B cell (primary cell): ENCODE measurements at regions not wholly inside any gene's neighbourhood (a gene's known extent, or its start where the extent isn't known, plus 50 kb on each side); places are given as distances from the start of the nearest gene placed in this dataset.

Experiments
- ATAC-seq: fragments of 200-7000 bp; cut with Tn5 transposase; one replicate; pipeline ENCODE4 v1.10.0; 2021; ENCODE audit warnings: low read depth, mild to moderate bottlenecking, moderate number of reproducible peaks, moderate library complexity
- CTCF ChIA-PET: fragments of 350-600 bp; sonication (Branson Sonifier 250); formaldehyde crosslinking; loops from one replicate; lab custom pipeline; 2021; ENCODE audit warnings: antibody characterized with exemption, inconsistent platforms; lab: Charles Lee
- POLR2A ChIA-PET: fragments of 350-600 bp; sonication (Branson Sonifier 250); formaldehyde crosslinking; loops from one replicate; lab custom pipeline; 2021; ENCODE audit warnings: antibody characterized with exemption; lab: Charles Lee
- DNase-seq: peaks from one replicate; pipeline ENCODE4 v3.0.0; 2013
- H2AFZ ChIP-seq: 2 replicates; pipeline ENCODE4 v1.6.1; 2012; ENCODE audit warnings: mild to moderate bottlenecking, low read depth, low read length; ENCODE audit not compliant: insufficient read depth, poor library complexity, severe bottlenecking
- H3K27ac ChIP-seq, 2 donors: 1 replicate in 1 of 2; 2 replicates in 1 of 2; pipeline ENCODE4 v1.5.1; 2012 to 2013; ENCODE audit warnings: low read length in 2 of 2, mild to moderate bottlenecking in 2 of 2, moderate library complexity in 1 of 2
- H3K27me3 ChIP-seq, 4 experiments: fragments of 200-600 bp in 1 of 4; sonication (generic) in 1 of 4; replicated peaks in 1 of 4; 1 replicate in 2 of 4; 2 replicates in 2 of 4; pipeline versions ENCODE4 v1.6.1 to v1.7.0; 2013 to 2016; ENCODE audit warnings: low read length in 3 of 4, mild to moderate bottlenecking in 2 of 4, mixed read lengths in 1 of 4, moderate library complexity in 1 of 4; ENCODE audit not compliant: insufficient read depth in 4 of 4, control insufficient read depth in 3 of 4; ENCODE audit errors: control extremely low read depth in 1 of 4
- H3K36me3 ChIP-seq, 2 experiments: replicated peaks in 1 of 2; 1 replicate in 1 of 2; 2 replicates in 1 of 2; pipeline versions ENCODE4 v1.6.1 to v1.7.1; 2013; ENCODE audit warnings: low read length in 1 of 2; ENCODE audit not compliant: insufficient read depth in 2 of 2, control insufficient read depth in 1 of 2; ENCODE audit errors: control extremely low read depth in 1 of 2, extremely low read depth in 1 of 2
- H3K4me1 ChIP-seq, 2 donors: fragments of 200-600 bp in 1 of 2; sonication (generic) in 1 of 2; 1 replicate in 1 of 2; 2 replicates in 1 of 2; pipeline versions ENCODE4 v1.5.1 to v1.6.1; 2013 to 2017; ENCODE audit warnings: low read length in 2 of 2; ENCODE audit not compliant: control insufficient read depth in 2 of 2, insufficient read depth in 2 of 2
- H3K4me2 ChIP-seq: replicated peaks from 2 replicates; pipeline ENCODE3; 2012; ENCODE audit warnings: mild to moderate bottlenecking, low read depth, low read length; ENCODE audit not compliant: poor library complexity, severe bottlenecking
- H3K4me3 ChIP-seq, 5 experiments: fragments of 200-600 bp in 1 of 5; sonication (generic) in 1 of 5; 1 replicate in 3 of 5; 2 replicates in 2 of 5; pipeline versions ENCODE4 v1.5.1 to v1.7.0; 2011 to 2016; ENCODE audit warnings: low read length in 4 of 5, mild to moderate bottlenecking in 4 of 5, low read depth in 2 of 5, control low read depth in 1 of 5, moderate library complexity in 1 of 5; ENCODE audit not compliant: insufficient read depth in 1 of 5; ENCODE audit errors: control extremely low read depth in 1 of 5, extremely low read depth in 1 of 5
- H3K79me2 ChIP-seq: fragments of 200-600 bp; sonication (generic); one replicate; pipeline ENCODE4 v1.6.0; 2016; ENCODE audit warnings: low read length; ENCODE audit not compliant: control insufficient read depth, insufficient read depth
- H3K9ac ChIP-seq: fragments of 200-600 bp; sonication (generic); 2 replicates; pipeline ENCODE4 v1.6.1; 2017; ENCODE audit warnings: mild to moderate bottlenecking, low read length, moderate library complexity
- H3K9me3 ChIP-seq, 3 donors: one replicate each; pipeline versions ENCODE4 v1.6.1 to v1.7.1; 2013; ENCODE audit warnings: low read length in 2 of 3; ENCODE audit not compliant: control insufficient read depth in 2 of 3, insufficient read depth in 1 of 3; ENCODE audit errors: control extremely low read depth in 1 of 3
- H4K20me1 ChIP-seq: 2 replicates; pipeline ENCODE4 v1.6.0; 2012; ENCODE audit warnings: mild to moderate bottlenecking, low read length; ENCODE audit not compliant: insufficient read depth, control insufficient read depth, poor library complexity, severe bottlenecking
- H3K27ac Mint-ChIP-seq: one replicate; pipeline ENCODE4 v1.8.0; 2021; ENCODE audit warnings: mixed read lengths
- H3K27me3 Mint-ChIP-seq: one replicate; pipeline ENCODE4 v1.8.0; 2021; ENCODE audit warnings: mixed read lengths
- H3K4me1 Mint-ChIP-seq: one replicate; pipeline ENCODE4 v1.8.0; 2021; ENCODE audit warnings: mixed read lengths
- H3K4me3 Mint-ChIP-seq: one replicate; pipeline ENCODE4 v1.8.0; 2021; ENCODE audit warnings: mixed read lengths
- H3K9me3 Mint-ChIP-seq: one replicate; pipeline ENCODE4 v1.8.0; 2022; ENCODE audit warnings: mixed read lengths; ENCODE audit not compliant: insufficient read depth
- EZH2 ChIP-seq: IDR thresholded peaks from 2 replicates; pipeline ENCODE4 v1.6.1; 2012; ENCODE audit warnings: borderline replicate concordance, low read depth, mild to moderate bottlenecking, moderate library complexity, low read length; ENCODE audit not compliant: insufficient read depth, poor library complexity, severe bottlenecking
- WGBS: methylation state at CpG from one replicate; pipeline ENCODE4 v1.1.5; 2013; ENCODE audit warnings: missing lambda C conversion rate; ENCODE audit not compliant: insufficient coverage; 5-methylcytosine and 5-hydroxymethylcytosine counted together
- intact Hi-C: fragments of 100-400 bp; cut with micrococcal nuclease; formaldehyde crosslinking; loops from one replicate; pipeline ENCODE4 v1.10.0; 2022
- TF ChIP-seq, protein P1 (sequence below): fragments of 200-600 bp; IDR thresholded peaks from one replicate; pipeline ENCODE4 v1.8.0; 2022; ENCODE audit warnings: antibody characterized with exemption, mild to moderate bottlenecking

DNA sequence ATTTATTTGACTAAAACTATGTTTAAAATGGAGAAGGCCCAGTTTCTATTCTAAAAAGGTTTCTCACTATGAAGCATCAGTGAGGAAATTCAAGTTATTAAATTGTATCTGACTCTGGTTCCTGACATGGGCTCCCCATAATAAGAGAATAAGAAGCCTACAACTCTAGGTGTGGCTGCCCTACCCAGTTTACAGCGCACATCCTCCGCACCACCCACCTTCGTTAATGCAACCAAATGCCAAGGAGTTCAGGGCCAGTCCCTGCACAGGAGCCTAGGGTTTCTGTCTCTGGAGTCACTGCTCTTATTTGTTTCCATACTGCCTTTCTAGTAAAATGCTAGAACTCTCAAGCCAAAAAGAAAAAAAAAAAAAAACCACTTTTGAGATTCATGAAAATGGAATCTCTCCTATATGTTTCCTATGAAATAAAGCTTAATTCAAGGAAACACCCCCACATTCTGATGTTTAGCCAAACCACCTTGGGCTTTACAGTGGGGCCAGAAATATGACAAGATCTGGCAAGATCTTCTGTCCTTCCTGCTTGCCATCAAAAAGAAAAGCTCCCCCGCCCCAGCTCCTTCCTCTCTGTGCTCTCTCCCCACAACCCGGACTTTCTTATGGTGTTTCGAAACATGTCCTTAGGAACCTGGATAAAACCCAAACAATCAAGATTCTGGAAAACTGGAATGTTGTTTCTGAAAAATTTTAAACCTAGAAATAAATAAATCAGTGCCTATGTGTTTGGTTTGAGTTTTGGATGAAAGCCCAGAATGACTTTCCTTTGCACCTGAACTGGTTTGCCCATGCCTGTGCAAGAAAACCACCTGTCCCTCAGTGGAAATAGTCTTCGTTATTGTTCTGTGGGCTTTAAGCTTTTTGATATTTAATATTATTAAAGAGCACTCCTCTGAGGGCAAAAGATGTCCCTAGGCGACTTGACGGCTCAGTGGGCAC is 136.7 kb downstream of the SP3 start:
- Histone ChIP-seq H3K27me3 (peaks cover 0 to 5% (median 0%) of the 10 kb centered on the region in 4 experiments), H3K36me3 (no peaks in the 10 kb centered on the region), H3K9ac (no peak overlapping the region), H3K27ac (no peak overlapping the region), H3K4me2 (no peak overlapping the region), H3K4me1 (no peaks in the 10 kb centered on the region), H3K9me3 (no peaks in the 10 kb centered on the region), H4K20me1 (no peaks in the 10 kb centered on the region), H3K4me3 (no peak overlapping the region), H3K79me2 (no peaks in the 10 kb centered on the region), H2AFZ (no peak overlapping the region)
- ChIA-PET POLR2A (no interaction called here), CTCF (interaction anchor here (0.5 to 0.6 kb wide), 2 partner anchors 60 to 700 kb away, joined by 3 read pairs; no protein-coding TSS in a partner anchor)
- intact Hi-C loops = no loop called here
- ATAC-seq (no peak), DNase-seq (no peak)
- Mint-ChIP-seq H3K4me3 (no peak overlapping the region), H3K9me3 (no peaks in the 10 kb centered on the region), H3K27me3 (peaks cover 10% of the 10 kb centered on the region), H3K27ac (no peak overlapping the region), H3K4me1 (no peaks in the 10 kb centered on the region)
- TF ChIP-seq, protein P1, sequence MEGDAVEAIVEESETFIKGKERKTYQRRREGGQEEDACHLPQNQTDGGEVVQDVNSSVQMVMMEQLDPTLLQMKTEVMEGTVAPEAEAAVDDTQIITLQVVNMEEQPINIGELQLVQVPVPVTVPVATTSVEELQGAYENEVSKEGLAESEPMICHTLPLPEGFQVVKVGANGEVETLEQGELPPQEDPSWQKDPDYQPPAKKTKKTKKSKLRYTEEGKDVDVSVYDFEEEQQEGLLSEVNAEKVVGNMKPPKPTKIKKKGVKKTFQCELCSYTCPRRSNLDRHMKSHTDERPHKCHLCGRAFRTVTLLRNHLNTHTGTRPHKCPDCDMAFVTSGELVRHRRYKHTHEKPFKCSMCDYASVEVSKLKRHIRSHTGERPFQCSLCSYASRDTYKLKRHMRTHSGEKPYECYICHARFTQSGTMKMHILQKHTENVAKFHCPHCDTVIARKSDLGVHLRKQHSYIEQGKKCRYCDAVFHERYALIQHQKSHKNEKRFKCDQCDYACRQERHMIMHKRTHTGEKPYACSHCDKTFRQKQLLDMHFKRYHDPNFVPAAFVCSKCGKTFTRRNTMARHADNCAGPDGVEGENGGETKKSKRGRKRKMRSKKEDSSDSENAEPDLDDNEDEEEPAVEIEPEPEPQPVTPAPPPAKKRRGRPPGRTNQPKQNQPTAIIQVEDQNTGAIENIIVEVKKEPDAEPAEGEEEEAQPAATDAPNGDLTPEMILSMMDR = no peak
- no peak for TF ChIP-seq EZH2
- WGBS = 97% methylated on average over 3 of the region's 9 CpGs

DNA sequence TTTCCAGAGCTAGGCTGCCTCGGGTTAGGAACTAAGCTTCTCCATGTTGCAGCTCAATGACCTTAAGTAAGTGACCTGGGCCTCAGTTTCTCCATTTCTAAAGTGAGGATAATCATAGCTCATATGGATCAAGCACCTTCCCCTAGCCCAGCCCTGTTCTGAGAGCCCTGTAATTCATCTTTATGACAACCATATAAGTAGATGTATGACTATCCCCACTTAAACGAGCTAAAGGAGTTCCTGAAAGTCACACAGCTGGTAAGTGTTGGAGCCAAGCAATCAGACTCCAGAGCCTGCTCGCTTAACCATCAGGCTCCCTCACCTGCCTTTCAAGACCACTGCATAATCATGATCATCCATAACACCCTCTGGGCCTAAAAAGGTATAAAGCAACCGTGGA is 135.4 kb downstream of the SP3 start:
- Mint-ChIP-seq H3K4me1 (no peaks in the 10 kb centered on the region), H3K27ac (no peak overlapping the region), H3K4me3 (no peak overlapping the region), H3K9me3 (no peaks in the 10 kb centered on the region), H3K27me3 (peaks cover 6% of the 10 kb centered on the region)
- TF ChIP-seq, protein P1 = no peak
- no peak for TF ChIP-seq EZH2
- H3K27ac ChIP-seq = no peak overlapping the region
- ChIA-PET CTCF (no interaction called here), POLR2A (no interaction called here)
- H3K79me2 ChIP-seq = no peaks in the 10 kb centered on the region
- ATAC-seq (no peak), DNase-seq (no peak)
- H3K27me3 ChIP-seq = peaks cover 0 to 5% (median 0%) of the 10 kb centered on the region in 4 experiments
- H4K20me1 ChIP-seq = no peaks in the 10 kb centered on the region
- WGBS = 88% methylated on average over 3 of the region's 4 CpGs
- H3K4me2 ChIP-seq = no peak overlapping the region
- H3K4me3 ChIP-seq = no peak overlapping the region
- intact Hi-C loops = no loop called here
- no peak overlapping the region for H2AFZ ChIP-seq
- H3K9me3 ChIP-seq = no peaks in the 10 kb centered on the region
- no peaks in the 10 kb centered on the region for H3K36me3 ChIP-seq
- no peaks in the 10 kb centered on the region for H3K4me1 ChIP-seq
- no peak overlapping the region for H3K9ac ChIP-seq
